ENCODE measurements at regions not wholly inside any gene's neighbourhood (a gene's known extent, or its start where the extent isn't known, plus 50 kb on each side); places are given as distances from the start of the nearest gene placed in this dataset.

- no peak for TF ChIP-seq CTCF (IDR thresholded peaks at IDR 0.05; ENCODE audit: low read depth, low read length, poor library complexity, severe bottlenecking)
- TF ChIP-seq EZH2phosphoT487 (IDR thresholded peaks at IDR 0.05; ENCODE audit: borderline replicate concordance, low read length) = no peak
Observed at GRCh38 chr6:22021966-22022365, 274.9 kb downstream of the PRL start.

All from DOHH2 (cell line).